SK-N-SH (cell line): ENCODE measurements at regions not wholly inside any gene's neighbourhood (a gene's known extent, or its start where the extent isn't known, plus 50 kb on each side); places are given as distances from the start of the nearest gene placed in this dataset.

Experiments used
- CTCF ChIA-PET: fragments of 300-600, 350-600 bp; formaldehyde crosslinking; extraction: SDS; loops from one replicate; lab custom pipeline; 2021; lab: Yijun Ruan, JAX
- POLR2A ChIA-PET: fragments of 350-600 bp; sonication (Branson Sonifier 250); formaldehyde crosslinking; extraction: SDS; loops from one replicate; lab custom pipeline; 2020; ENCODE audit warnings: antibody characterized with exemption, inconsistent platforms; lab: Yijun Ruan, JAX
- DNase-seq: peaks from one replicate; pipeline ENCODE4 v3.0.0; 2012
- H2AFZ ChIP-seq: fragments of 200-600 bp; sonication (generic); 2 replicates; pipeline ENCODE4 v1.8.1; 2016; ENCODE audit warnings: antibody characterized with exemption, mild to moderate bottlenecking, low read depth
- H3F3A ChIP-seq: fragments of 200-600 bp; sonication (generic); replicated peaks from 2 replicates; pipeline ENCODE3; 2016; ENCODE audit warnings: antibody characterized with exemption, mild to moderate bottlenecking; ENCODE audit not compliant: insufficient read depth
- H3K27ac ChIP-seq, 2 experiments: fragments of 200-500 bp in 1 of 2; fragments of 200-600 bp in 1 of 2; sonication (Bioruptor generic) in 1 of 2; sonication (generic), shearing (Covaris generic) in 1 of 2; 2 replicates each; pipeline versions ENCODE4 v1.5.1 to v1.6.1; 2014 to 2016; ENCODE audit warnings: low read depth in 2 of 2, inconsistent platforms in 1 of 2, low read length in 1 of 2, mild to moderate bottlenecking in 1 of 2, mixed read lengths in 1 of 2
- H3K27me3 ChIP-seq: fragments of 200-600 bp; sonication (generic), shearing (Covaris generic); 2 replicates; pipeline ENCODE4 v1.6.1; 2016; ENCODE audit warnings: mixed run types; ENCODE audit not compliant: insufficient read depth
- H3K36me3 ChIP-seq, 2 experiments: fragments of 200-500 bp in 1 of 2; fragments of 200-600 bp in 1 of 2; sonication (Bioruptor generic) in 1 of 2; sonication (generic) in 1 of 2; replicated peaks in 1 of 2; 2 replicates each; pipeline versions ENCODE3 to v1.5.1; 2014 to 2016; ENCODE audit warnings: low read length in 1 of 2, mild to moderate bottlenecking in 1 of 2; ENCODE audit not compliant: insufficient read depth in 2 of 2, control insufficient read depth in 1 of 2
- H3K4me1 ChIP-seq, 2 experiments: fragments of 200-500 bp in 1 of 2; fragments of 200-600 bp in 1 of 2; sonication (Bioruptor generic) in 1 of 2; sonication (generic), shearing (Covaris generic) in 1 of 2; 2 replicates each; pipeline versions ENCODE4 v1.5.1 to v1.6.1; 2014 to 2016; ENCODE audit warnings: low read depth in 1 of 2, low read length in 1 of 2, mixed run types in 1 of 2; ENCODE audit not compliant: insufficient read depth in 2 of 2, control insufficient read depth in 1 of 2
- H3K4me2 ChIP-seq: fragments of 200-600 bp; sonication (generic), shearing (Covaris generic); 2 replicates; pipeline ENCODE4 v1.6.1; 2017; ENCODE audit warnings: mixed run types
- H3K4me3 ChIP-seq, 2 experiments: fragments of 200-500 bp in 1 of 2; fragments of 200-600 bp in 1 of 2; sonication (Bioruptor generic) in 1 of 2; sonication (generic), shearing (Covaris generic) in 1 of 2; 2 replicates each; pipeline versions ENCODE4 v1.5.1 to v1.8.1; 2014 to 2016; ENCODE audit warnings: low read depth in 2 of 2, inconsistent platforms in 1 of 2, low read length in 1 of 2, mild to moderate bottlenecking in 1 of 2, mixed read lengths in 1 of 2, moderate library complexity in 1 of 2
- H3K79me2 ChIP-seq: fragments of 200-600 bp; sonication (generic); 2 replicates; pipeline ENCODE4 v1.8.1; 2017; ENCODE audit warnings: mild to moderate bottlenecking; ENCODE audit not compliant: insufficient read depth
- H3K9ac ChIP-seq: fragments of 200-600 bp; sonication (generic); 2 replicates; pipeline ENCODE4 v1.6.1; 2017; ENCODE audit warnings: mixed run types
- H3K9me2 ChIP-seq: fragments of 200-600 bp; sonication (generic); 2 replicates; pipeline ENCODE4 v1.6.1; 2017; ENCODE audit warnings: mixed run types
- H3K9me3 ChIP-seq: fragments of 200-600 bp; sonication (generic); 2 replicates; pipeline ENCODE4 v1.6.1; 2017; ENCODE audit warnings: mixed run types, mild to moderate bottlenecking, moderate library complexity
- H4K20me1 ChIP-seq: fragments of 200-600 bp; sonication (generic); 2 replicates; pipeline ENCODE4 v1.6.1; 2017; ENCODE audit warnings: mild to moderate bottlenecking, mixed run types; ENCODE audit not compliant: insufficient read depth
- CHD2 ChIP-seq: fragments of 150-350 bp; IDR thresholded peaks from 2 replicates; pipeline ENCODE4 v1.6.1; 2018; ENCODE audit warnings: low read length; ENCODE audit not compliant: partially characterized antibody
- FOSL2 ChIP-seq: IDR thresholded peaks from 2 replicates; pipeline ENCODE4 v1.4.0; 2012; ENCODE audit warnings: low read depth, mild to moderate bottlenecking, moderate library complexity, borderline replicate concordance
- FOXJ3 ChIP-seq: sonication (generic); formaldehyde crosslinking; IDR thresholded peaks from 2 replicates; pipeline ENCODE4 v1.5.1; 2020; ENCODE audit warnings: mild to moderate bottlenecking, missing genetic modification reagents
- FOXM1 ChIP-seq: IDR thresholded peaks from 2 replicates; pipeline ENCODE4 v1.4.0; 2012; ENCODE audit warnings: low read depth, mild to moderate bottlenecking
- GABPA ChIP-seq: IDR thresholded peaks from 2 replicates; pipeline ENCODE4 v1.4.0; 2012; ENCODE audit warnings: low read depth, mild to moderate bottlenecking
- GATA2 ChIP-seq: sonication (generic); formaldehyde crosslinking; IDR thresholded peaks from 2 replicates; pipeline ENCODE4 v1.5.0; 2020; ENCODE audit warnings: mild to moderate bottlenecking, missing genetic modification reagents
- MAX ChIP-seq: IDR thresholded peaks from 2 replicates; pipeline ENCODE4 v1.4.0; 2012; ENCODE audit warnings: low read depth
- MEF2A ChIP-seq: IDR thresholded peaks from 2 replicates; pipeline ENCODE4 v1.4.0; 2012; ENCODE audit warnings: low read depth, borderline replicate concordance
- POLR2AphosphoS5 ChIP-seq: IDR thresholded peaks from 2 replicates; pipeline ENCODE4 v1.6.1; 2012; ENCODE audit warnings: low read depth, low read length
- SIN3A ChIP-seq: IDR thresholded peaks from 2 replicates; pipeline ENCODE4 v1.6.1; 2012; ENCODE audit warnings: low read depth, mild to moderate bottlenecking, low read length, moderate library complexity, borderline replicate concordance
- TAF1 ChIP-seq: IDR thresholded peaks from 2 replicates; pipeline ENCODE4 v1.6.1; 2012; ENCODE audit warnings: low read depth, mild to moderate bottlenecking, low read length, moderate library complexity, borderline replicate concordance
- USF2 ChIP-seq: fragments of 150-350 bp; IDR thresholded peaks from 2 replicates; pipeline ENCODE4 v1.6.1; 2017; ENCODE audit warnings: antibody characterized with exemption, low read length, low read depth, borderline replicate concordance
- WGBS: methylation state at CpG from one replicate; pipeline ENCODE4 v1.1.6; 2017; ENCODE audit warnings: low lambda C conversion rate; 5-methylcytosine and 5-hydroxymethylcytosine counted together
- TF ChIP-seq, protein P1 (sequence below): IDR thresholded peaks from 2 replicates; pipeline ENCODE4 v1.4.0; 2012; ENCODE audit warnings: low read depth, borderline replicate concordance
- TF ChIP-seq, protein P2 (sequence below): IDR thresholded peaks from 2 replicates; pipeline ENCODE4; 2012

DNA sequence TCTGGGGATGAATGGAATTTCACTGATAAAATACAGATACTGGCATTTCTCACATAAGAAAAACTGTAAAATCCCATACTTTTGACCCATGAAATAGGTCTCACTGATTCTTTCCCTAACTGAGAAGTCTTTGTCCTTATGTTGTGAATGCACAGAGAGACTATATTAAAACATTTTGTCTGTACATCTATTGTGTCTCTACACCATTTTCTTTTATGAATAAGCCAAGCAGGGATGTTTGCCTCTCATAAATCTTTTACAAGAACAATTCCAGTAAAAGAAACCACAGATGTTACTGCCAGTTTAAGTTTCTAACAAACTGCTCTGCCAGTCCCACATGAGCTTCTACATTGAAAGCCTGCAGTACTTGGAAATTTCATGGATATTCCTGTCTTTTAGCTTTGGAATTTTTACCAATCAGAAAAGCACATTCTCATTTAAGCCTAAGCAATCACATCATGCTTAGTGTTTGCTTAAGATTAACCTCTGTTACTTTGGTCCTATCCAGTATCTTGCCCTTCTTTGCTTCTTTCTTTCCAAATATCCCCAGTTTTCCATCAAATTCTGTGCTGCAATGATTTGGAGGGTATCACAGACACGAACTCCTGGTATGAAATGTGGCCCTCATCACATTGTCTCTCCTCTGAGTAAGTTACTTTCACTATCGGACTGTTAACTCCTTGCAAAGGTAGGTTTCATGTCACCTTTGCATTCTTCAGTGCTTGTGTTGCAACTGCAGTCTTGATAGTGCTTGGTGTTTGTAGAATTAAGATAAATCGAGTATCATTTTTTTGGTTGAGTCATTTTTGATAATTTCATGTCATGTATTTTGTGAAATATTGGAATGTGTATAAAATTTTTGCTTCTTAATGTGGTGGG, 415.1 kb upstream of the ADAMTSL1 start:
- 0% methylated on average over 3 of the region's 3 CpGs for WGBS

DNA sequence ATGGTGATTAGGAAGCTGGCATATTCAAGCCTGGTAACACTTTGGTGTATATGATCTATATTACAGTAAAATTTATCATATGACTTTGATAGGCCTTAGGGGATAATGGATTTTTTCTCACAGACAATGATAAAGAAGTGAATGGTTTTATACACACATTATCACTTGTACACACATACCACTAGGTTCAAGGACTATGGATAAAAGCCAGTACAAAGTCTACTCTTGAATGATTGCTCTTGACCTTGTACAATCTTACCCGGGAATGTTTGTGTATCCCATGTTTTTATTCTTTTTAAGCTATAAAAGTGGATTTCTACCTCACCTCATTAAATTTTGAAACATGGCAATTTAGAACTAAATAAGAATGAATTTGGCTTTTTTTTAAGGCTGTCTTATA, 414.5 kb upstream of the ADAMTSL1 start:
- H3K9me3 ChIP-seq, result no peaks in the 10 kb centered on the region
- H4K20me1 ChIP-seq, result no peaks in the 10 kb centered on the region
- no peak overlapping the region for H3K27ac ChIP-seq
- no peak overlapping the region for H2AFZ ChIP-seq
- H3K36me3 ChIP-seq, result no peaks in the 10 kb centered on the region
- peaks cover 6% of the 10 kb centered on the region; the same call in 1 of the 2 replicates for H3K27me3 ChIP-seq
- H3K4me1 ChIP-seq, result no peaks in the 10 kb centered on the region
- POLR2A ChIA-PET, result no interaction called here
- no peak overlapping the region for H3K9ac ChIP-seq
- no peaks in the 10 kb centered on the region for H3F3A ChIP-seq
- no peak overlapping the region for H3K4me2 ChIP-seq
- DNase-seq, result no peak
- TF ChIP-seq MAX, result no peak
- TF ChIP-seq, protein P1, sequence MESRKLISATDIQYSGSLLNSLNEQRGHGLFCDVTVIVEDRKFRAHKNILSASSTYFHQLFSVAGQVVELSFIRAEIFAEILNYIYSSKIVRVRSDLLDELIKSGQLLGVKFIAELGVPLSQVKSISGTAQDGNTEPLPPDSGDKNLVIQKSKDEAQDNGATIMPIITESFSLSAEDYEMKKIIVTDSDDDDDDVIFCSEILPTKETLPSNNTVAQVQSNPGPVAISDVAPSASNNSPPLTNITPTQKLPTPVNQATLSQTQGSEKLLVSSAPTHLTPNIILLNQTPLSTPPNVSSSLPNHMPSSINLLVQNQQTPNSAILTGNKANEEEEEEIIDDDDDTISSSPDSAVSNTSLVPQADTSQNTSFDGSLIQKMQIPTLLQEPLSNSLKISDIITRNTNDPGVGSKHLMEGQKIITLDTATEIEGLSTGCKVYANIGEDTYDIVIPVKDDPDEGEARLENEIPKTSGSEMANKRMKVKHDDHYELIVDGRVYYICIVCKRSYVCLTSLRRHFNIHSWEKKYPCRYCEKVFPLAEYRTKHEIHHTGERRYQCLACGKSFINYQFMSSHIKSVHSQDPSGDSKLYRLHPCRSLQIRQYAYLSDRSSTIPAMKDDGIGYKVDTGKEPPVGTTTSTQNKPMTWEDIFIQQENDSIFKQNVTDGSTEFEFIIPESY, result no peak
- no peak for TF ChIP-seq USF2
- no peak for TF ChIP-seq SIN3A
- no peak for TF ChIP-seq GATA2 (CRISPR knock-in tag)
- TF ChIP-seq, protein P2, sequence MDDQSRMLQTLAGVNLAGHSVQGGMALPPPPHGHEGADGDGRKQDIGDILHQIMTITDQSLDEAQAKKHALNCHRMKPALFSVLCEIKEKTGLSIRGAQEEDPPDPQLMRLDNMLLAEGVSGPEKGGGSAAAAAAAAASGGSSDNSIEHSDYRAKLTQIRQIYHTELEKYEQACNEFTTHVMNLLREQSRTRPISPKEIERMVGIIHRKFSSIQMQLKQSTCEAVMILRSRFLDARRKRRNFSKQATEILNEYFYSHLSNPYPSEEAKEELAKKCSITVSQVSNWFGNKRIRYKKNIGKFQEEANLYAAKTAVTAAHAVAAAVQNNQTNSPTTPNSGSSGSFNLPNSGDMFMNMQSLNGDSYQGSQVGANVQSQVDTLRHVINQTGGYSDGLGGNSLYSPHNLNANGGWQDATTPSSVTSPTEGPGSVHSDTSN, result no peak
- no peak for TF ChIP-seq FOXM1
- TF ChIP-seq MEF2A, result no peak
- no peak overlapping the region for H3K4me3 ChIP-seq
- WGBS, result 3% methylated on average over 1 of the region's 1 CpG
- CTCF ChIA-PET, result interaction anchor here (0.9 kb wide), 1 partner anchor 11 kb away, joined by 3 read pairs; no protein-coding TSS in a partner anchor
- H3K9me2 ChIP-seq, result no peaks in the 10 kb centered on the region
- H3K79me2 ChIP-seq, result no peaks in the 10 kb centered on the region

More for the DNA sequence above, 415.1 kb upstream of the ADAMTSL1 start:
- no peak for DNase-seq
- H3F3A ChIP-seq, result no peaks in the 10 kb centered on the region
- peaks cover 6% of the 10 kb centered on the region; the same call in 1 of the 2 replicates for H3K27me3 ChIP-seq
- H4K20me1 ChIP-seq, result no peaks in the 10 kb centered on the region
- no peaks in the 10 kb centered on the region for H3K9me2 ChIP-seq
- no peaks in the 10 kb centered on the region for H3K4me1 ChIP-seq
- no peaks in the 10 kb centered on the region for H3K9me3 ChIP-seq
- no peaks in the 10 kb centered on the region for H3K79me2 ChIP-seq
- ChIA-PET POLR2A (no interaction called here), CTCF (no interaction called here)
- no peaks in the 10 kb centered on the region for H3K36me3 ChIP-seq
- H2AFZ ChIP-seq, result no peak overlapping the region
- no peak overlapping the region for H3K27ac ChIP-seq
- no peak overlapping the region for H3K4me2 ChIP-seq
- TF ChIP-seq CHD2, result no peak
- TF ChIP-seq FOXJ3 (CRISPR knock-in tag), result no peak
- no peak for TF ChIP-seq FOSL2
- no peak for TF ChIP-seq MAX
- TF ChIP-seq USF2, result no peak
- TF ChIP-seq POLR2AphosphoS5, result no peak
- no peak for TF ChIP-seq GATA2 (CRISPR knock-in tag)
- no peak for TF ChIP-seq TAF1
- TF ChIP-seq GABPA, result no peak
- H3K9ac ChIP-seq, result no peak overlapping the region
- H3K4me3 ChIP-seq, result no peak overlapping the region
